HepG2 (cell line): ENCODE measurements at regions not wholly inside any gene's neighbourhood (a gene's known extent, or its start where the extent isn't known, plus 50 kb on each side); places are given as distances from the start of the nearest gene placed in this dataset.

Source experiments
- ATAC-seq: fragments of 200-7000 bp; cut with Tn5 transposase; 3 replicates; pipeline ENCODE4 v1.9.1; 2020; ENCODE audit warnings: mild to moderate bottlenecking, moderate library complexity
- BruUV-seq: library from RNA; stranded (reverse); fragments of 400-500 nt; replicated peaks from 2 replicates; lab custom pipeline; 2021; lab: Mats Ljungman, UMichigan
- CTCF ChIA-PET: fragments of 300-600 bp; formaldehyde crosslinking; extraction: SDS; loops from one replicate; lab custom pipeline; 2021; ENCODE audit warnings: low total read pairs, inconsistent platforms, low intra/inter-chr PET ratio; lab: Yijun Ruan, JAX
- POLR2A ChIA-PET: fragments of 350-600 bp; sonication (Branson Sonifier 250); formaldehyde crosslinking; loops from one replicate; lab custom pipeline; 2020; ENCODE audit warnings: antibody characterized with exemption, inconsistent platforms; lab: Yijun Ruan, JAX
- DNase-seq: peaks from one replicate; pipeline ENCODE4 v3.0.0-alpha.2; 2015; ENCODE audit warnings: low spot score
- FAIRE-seq: peaks from 3 replicates; lab custom pipeline; 2011; peaks lifted over from hg19 to GRCh38; lab: Jason Lieb, UNC
- H2AFZ ChIP-seq: one replicate; pipeline ENCODE4 v1.6.1; 2011; ENCODE audit warnings: low read length, inconsistent platforms
- H3K27ac ChIP-seq: fragments of 300-600 bp; 3 replicates; pipeline ENCODE4 v1.8.0; 2011; ENCODE audit warnings: mixed run types, mild to moderate bottlenecking, mixed read lengths, low read length, inconsistent platforms; ENCODE audit not compliant: insufficient read depth; ENCODE audit errors: extremely low read length
- H3K27me3 ChIP-seq, 2 experiments: fragments of 200-600 bp in 1 of 2; 2 replicates in 1 of 2; 3 replicates in 1 of 2; pipeline versions ENCODE4 v1.6.0 to v1.8.0; 2011; ENCODE audit warnings: low read length in 2 of 2, mild to moderate bottlenecking in 2 of 2, moderate library complexity in 2 of 2, inconsistent platforms in 1 of 2; ENCODE audit not compliant: insufficient read depth in 2 of 2, control insufficient read depth in 1 of 2
- H3K36me3 ChIP-seq, 2 experiments: fragments of 200-600 bp in 1 of 2; replicated peaks in 1 of 2; 2 replicates in 1 of 2; 3 replicates in 1 of 2; pipeline versions ENCODE4 v1.5.1 to v1.8.0; 2011; ENCODE audit warnings: low read length in 2 of 2, inconsistent platforms in 1 of 2; ENCODE audit not compliant: insufficient read depth in 2 of 2, control insufficient read depth in 1 of 2
- H3K4me1 ChIP-seq: 2 replicates; pipeline ENCODE4 v1.5.1; 2012; ENCODE audit warnings: low read length, inconsistent platforms; ENCODE audit not compliant: insufficient read depth
- H3K4me2 ChIP-seq: 2 replicates; pipeline ENCODE4 v1.6.0; 2011; ENCODE audit warnings: low read depth, low read length, inconsistent platforms
- H3K4me3 ChIP-seq, 3 experiments: fragments of 200-600 bp in 1 of 3; sonication (generic), shearing (Covaris generic) in 1 of 3; replicated peaks in 1 of 3; 2 replicates each; pipeline ENCODE4 v1.5.1; 2011 to 2016; ENCODE audit warnings: low read length in 3 of 3, inconsistent platforms in 2 of 3, low read depth in 2 of 3, mild to moderate bottlenecking in 2 of 3, control low read depth in 1 of 3, mixed read lengths in 1 of 3; ENCODE audit not compliant: insufficient read depth in 1 of 3
- H3K79me2 ChIP-seq: one replicate; pipeline ENCODE4 v1.6.1; 2011; ENCODE audit warnings: low read length, inconsistent platforms; ENCODE audit not compliant: insufficient read depth
- H3K9ac ChIP-seq: 2 replicates; pipeline ENCODE4 v1.6.0; 2011; ENCODE audit warnings: mild to moderate bottlenecking, low read depth, low read length, inconsistent platforms; ENCODE audit not compliant: insufficient read depth
- H3K9me3 ChIP-seq: 2 replicates; pipeline ENCODE4 v1.5.1; 2012; ENCODE audit warnings: mild to moderate bottlenecking, low read length
- H4K20me1 ChIP-seq: 2 replicates; pipeline ENCODE4 v1.6.0; 2011; ENCODE audit warnings: inconsistent platforms, mild to moderate bottlenecking, low read length, moderate library complexity; ENCODE audit not compliant: insufficient read depth
- CC2D1A ChIP-seq: sonication (generic); formaldehyde crosslinking; IDR thresholded peaks from 2 replicates; pipeline ENCODE4 v1.8.1; 2023; ENCODE audit warnings: mild to moderate bottlenecking, missing genetic modification reagents
- FOXC1 ChIP-seq: sonication (generic); formaldehyde crosslinking; IDR thresholded peaks from 2 replicates; pipeline ENCODE4 v1.8.0; 2022; ENCODE audit warnings: mild to moderate bottlenecking, missing genetic modification reagents, borderline replicate concordance
- HMG20A ChIP-seq: IDR thresholded peaks from 2 replicates; pipeline ENCODE4 v1.6.1; 2016; ENCODE audit warnings: borderline replicate concordance
- HOXA3 ChIP-seq: sonication (generic); formaldehyde crosslinking; IDR thresholded peaks from 2 replicates; pipeline ENCODE4 v1.5.0; 2020; ENCODE audit warnings: missing genetic modification reagents
- IKZF1 ChIP-seq: fragments of 450-650 bp; IDR thresholded peaks from 2 replicates; pipeline ENCODE4 v1.7.1; 2016
- PRMT3 ChIP-seq: sonication (generic); formaldehyde crosslinking; IDR thresholded peaks from 2 replicates; pipeline ENCODE4 v1.8.1; 2022; ENCODE audit warnings: low read depth, mild to moderate bottlenecking, moderate library complexity, missing genetic modification reagents, borderline replicate concordance
- ZFAT ChIP-seq: sonication (generic); formaldehyde crosslinking; conservative IDR thresholded peaks from 2 replicates; pipeline ENCODE4 v1.8.1; 2023; ENCODE audit warnings: missing genetic modification reagents, inconsistent platforms
- ZNF10 ChIP-seq: sonication (generic); formaldehyde crosslinking; IDR thresholded peaks from 2 replicates; pipeline ENCODE4 v1.4.0; 2020; ENCODE audit warnings: mild to moderate bottlenecking, low read depth, missing genetic modification reagents, borderline replicate concordance
- ZNF142 ChIP-seq: sonication (generic); formaldehyde crosslinking; IDR thresholded peaks from 2 replicates; pipeline ENCODE4 v1.4.0; 2020; ENCODE audit warnings: missing genetic modification reagents
- ZNF207 ChIP-seq: fragments of 450-650 bp; IDR thresholded peaks from 2 replicates; pipeline ENCODE4 v1.6.1; 2016; ENCODE audit warnings: antibody characterized with exemption, borderline replicate concordance
- ZNF33A ChIP-seq: sonication (generic); formaldehyde crosslinking; IDR thresholded peaks from 2 replicates; pipeline ENCODE4 v1.5.1; 2020; ENCODE audit warnings: missing genetic modification reagents, mild to moderate bottlenecking, moderate library complexity, borderline replicate concordance
- ZNF788 ChIP-seq: sonication (generic); formaldehyde crosslinking; IDR thresholded peaks from 2 replicates; pipeline ENCODE4 v1.5.0; 2020; ENCODE audit warnings: mild to moderate bottlenecking, missing genetic modification reagents, borderline replicate concordance
- ZNF850 ChIP-seq: sonication (generic); formaldehyde crosslinking; conservative IDR thresholded peaks from 2 replicates; pipeline ENCODE4 v1.9.0; 2021; ENCODE audit warnings: mild to moderate bottlenecking, missing genetic modification reagents
- WGBS: methylation state at CpG from one replicate; pipeline ENCODE4 v1.1.6; 2017; ENCODE audit warnings: low lambda C conversion rate; 5-methylcytosine and 5-hydroxymethylcytosine counted together
- in situ Hi-C: cut with HindIII; loops from 2 replicates; pipeline ENCODE4 v1.10.0; 2017; ENCODE audit warnings: low pct_unique_long_range_greater_than_20kb; ENCODE audit not compliant: extremely low pct_ligation_motif_present
- intact Hi-C: fragments of 100-400 bp; cut with micrococcal nuclease; formaldehyde crosslinking; loops from one replicate; pipeline ENCODE4 v1.10.0; 2022; ENCODE audit not compliant: unreplicated experiment
- TF ChIP-seq, protein P1 (sequence below): sonication (generic); formaldehyde crosslinking; IDR thresholded peaks from 2 replicates; pipeline ENCODE4 v1.4.0; 2020; ENCODE audit warnings: missing genetic modification reagents, borderline replicate concordance

DNA sequence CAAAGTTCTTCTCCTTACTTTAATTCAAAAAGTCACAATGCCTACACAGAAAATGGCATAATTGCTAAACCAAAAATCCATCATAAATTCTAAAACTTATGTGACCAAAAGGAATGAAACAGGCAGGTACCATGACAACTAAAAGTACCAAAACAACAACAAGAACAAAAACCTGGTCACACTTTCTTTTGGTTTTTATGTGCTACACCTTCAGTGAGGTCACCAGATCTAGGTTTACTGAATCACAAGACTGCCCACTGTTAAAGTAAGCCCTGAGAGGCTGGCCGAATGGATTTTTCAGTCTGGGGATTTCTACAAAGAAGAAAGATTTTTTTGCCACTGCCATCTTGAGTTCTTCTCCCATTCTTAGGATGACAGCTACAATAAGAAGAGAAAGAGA, 583.0 kb upstream of the PKN2 start:
- H3K27ac ChIP-seq = no peak overlapping the region
- FAIRE-seq = no peak
- no peaks in the 10 kb centered on the region for H4K20me1 ChIP-seq
- no peak overlapping the region for H3K4me2 ChIP-seq
- 0% methylated on average over 1 of the region's 1 CpG for WGBS
- POLR2A ChIA-PET = no interaction called here
- no peaks in the 10 kb centered on the region for H3K9me3 ChIP-seq
- BruUV-seq = no TSS peak
- no peak for DNase-seq
- H2AFZ ChIP-seq = no peak overlapping the region
- H3K9ac ChIP-seq = no peak overlapping the region
- CTCF ChIA-PET = no interaction called here
- H3K4me3 ChIP-seq = no peak overlapping the region
- H3K79me2 ChIP-seq = no peaks in the 10 kb centered on the region
- in situ Hi-C loops = no loop called here
- ATAC-seq = no peak
- intact Hi-C loops = no loop called here
- H3K27me3 ChIP-seq = no peaks in the 10 kb centered on the region
- no peaks in the 10 kb centered on the region for H3K36me3 ChIP-seq
- H3K4me1 ChIP-seq = no peaks in the 10 kb centered on the region
- no peak for TF ChIP-seq CC2D1A (CRISPR knock-in tag)
- TF ChIP-seq ZNF142 (CRISPR knock-in tag) = no peak
- TF ChIP-seq ZFAT (CRISPR knock-in tag) = no peak
- no peak for TF ChIP-seq FOXC1 (CRISPR knock-in tag)
- TF ChIP-seq ZNF33A (CRISPR knock-in tag) = no peak
- TF ChIP-seq, protein P1, sequence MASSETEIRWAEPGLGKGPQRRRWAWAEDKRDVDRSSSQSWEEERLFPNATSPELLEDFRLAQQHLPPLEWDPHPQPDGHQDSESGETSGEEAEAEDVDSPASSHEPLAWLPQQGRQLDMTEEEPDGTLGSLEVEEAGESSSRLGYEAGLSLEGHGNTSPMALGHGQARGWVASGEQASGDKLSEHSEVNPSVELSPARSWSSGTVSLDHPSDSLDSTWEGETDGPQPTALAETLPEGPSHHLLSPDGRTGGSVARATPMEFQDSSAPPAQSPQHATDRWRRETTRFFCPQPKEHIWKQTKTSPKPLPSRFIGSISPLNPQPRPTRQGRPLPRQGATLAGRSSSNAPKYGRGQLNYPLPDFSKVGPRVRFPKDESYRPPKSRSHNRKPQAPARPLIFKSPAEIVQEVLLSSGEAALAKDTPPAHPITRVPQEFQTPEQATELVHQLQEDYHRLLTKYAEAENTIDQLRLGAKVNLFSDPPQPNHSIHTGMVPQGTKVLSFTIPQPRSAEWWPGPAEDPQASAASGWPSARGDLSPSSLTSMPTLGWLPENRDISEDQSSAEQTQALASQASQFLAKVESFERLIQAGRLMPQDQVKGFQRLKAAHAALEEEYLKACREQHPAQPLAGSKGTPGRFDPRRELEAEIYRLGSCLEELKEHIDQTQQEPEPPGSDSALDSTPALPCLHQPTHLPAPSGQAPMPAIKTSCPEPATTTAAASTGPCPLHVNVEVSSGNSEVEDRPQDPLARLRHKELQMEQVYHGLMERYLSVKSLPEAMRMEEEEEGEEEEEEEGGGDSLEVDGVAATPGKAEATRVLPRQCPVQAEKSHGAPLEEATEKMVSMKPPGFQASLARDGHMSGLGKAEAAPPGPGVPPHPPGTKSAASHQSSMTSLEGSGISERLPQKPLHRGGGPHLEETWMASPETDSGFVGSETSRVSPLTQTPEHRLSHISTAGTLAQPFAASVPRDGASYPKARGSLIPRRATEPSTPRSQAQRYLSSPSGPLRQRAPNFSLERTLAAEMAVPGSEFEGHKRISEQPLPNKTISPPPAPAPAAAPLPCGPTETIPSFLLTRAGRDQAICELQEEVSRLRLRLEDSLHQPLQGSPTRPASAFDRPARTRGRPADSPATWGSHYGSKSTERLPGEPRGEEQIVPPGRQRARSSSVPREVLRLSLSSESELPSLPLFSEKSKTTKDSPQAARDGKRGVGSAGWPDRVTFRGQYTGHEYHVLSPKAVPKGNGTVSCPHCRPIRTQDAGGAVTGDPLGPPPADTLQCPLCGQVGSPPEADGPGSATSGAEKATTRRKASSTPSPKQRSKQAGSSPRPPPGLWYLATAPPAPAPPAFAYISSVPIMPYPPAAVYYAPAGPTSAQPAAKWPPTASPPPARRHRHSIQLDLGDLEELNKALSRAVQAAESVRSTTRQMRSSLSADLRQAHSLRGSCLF (CRISPR knock-in tag) = no peak
- TF ChIP-seq ZNF850 (CRISPR knock-in tag) = no peak
- no peak for TF ChIP-seq ZNF207
- no peak for TF ChIP-seq HMG20A (CRISPR knock-in tag)
- TF ChIP-seq ZNF788 (CRISPR knock-in tag) = no peak
- TF ChIP-seq HOXA3 = no peak
- no peak for TF ChIP-seq IKZF1
- no peak for TF ChIP-seq PRMT3
- no peak for TF ChIP-seq ZNF10 (CRISPR knock-in tag)
